ENCODE measurements at regions not wholly inside any gene's neighbourhood (a gene's known extent, or its start where the extent isn't known, plus 50 kb on each side); places are given as distances from the start of the nearest gene placed in this dataset.

DNA sequence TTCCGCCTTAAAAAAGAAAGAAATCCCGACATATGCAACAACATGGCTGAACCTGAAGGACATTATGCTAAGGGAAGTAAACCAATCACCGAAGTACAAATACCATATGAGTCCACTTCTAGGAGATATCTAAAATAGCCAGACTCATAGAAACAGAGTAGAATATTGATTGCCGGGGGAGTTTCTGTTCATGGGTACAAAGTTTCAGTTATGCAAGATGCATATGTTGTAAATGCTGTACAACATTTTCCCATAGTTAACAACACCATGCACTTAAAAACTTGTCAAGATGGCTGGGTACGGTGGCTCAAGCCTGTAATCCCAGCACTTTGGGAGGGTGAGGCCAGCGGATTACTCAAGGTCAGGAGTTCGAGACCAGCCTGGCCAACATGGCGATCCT, 251.5 kb upstream of the EEF2KMT start:
- TF ChIP-seq EZH2phosphoT487 (IDR thresholded peaks at IDR 0.05; ENCODE audit: insufficient read depth, low read depth) (no peak), EZH2 (IDR thresholded peaks at IDR 0.05; ENCODE audit: insufficient read depth, poor library complexity, severe bottlenecking) (no peak)

All from GM23248 (cell line).